CD8-positive, alpha-beta memory T cell (primary cell): ENCODE measurements at regions not wholly inside any gene's neighbourhood (a gene's known extent, or its start where the extent isn't known, plus 50 kb on each side); places are given as distances from the start of the nearest gene placed in this dataset.

Experiments
- CTCF ChIA-PET: fragments of 350-600 bp; sonication (Branson Sonifier 250); formaldehyde crosslinking; loops from one replicate; lab custom pipeline; 2021; ENCODE audit warnings: antibody characterized with exemption; lab: Charles Lee
- POLR2A ChIA-PET: fragments of 350-600 bp; sonication (Branson Sonifier 250); formaldehyde crosslinking; loops from one replicate; lab custom pipeline; 2021; ENCODE audit warnings: antibody characterized with exemption; lab: Charles Lee
- DNase-seq, 5 donors: peaks; one replicate each; pipeline versions ENCODE4 v3.0.0 to v3.0.0-alpha.2; 2020 to 2022; ENCODE audit warnings: mixed read lengths in 1 of 5
- H3K27ac ChIP-seq: one replicate; pipeline ENCODE4 v1.7.0; 2013; ENCODE audit warnings: low read depth, mild to moderate bottlenecking, low read length, moderate library complexity
- H3K27me3 ChIP-seq: 2 replicates; pipeline ENCODE4 v1.7.0; 2013; ENCODE audit warnings: low read length, mild to moderate bottlenecking; ENCODE audit not compliant: insufficient read depth, poor library complexity, severe bottlenecking
- H3K36me3 ChIP-seq: 2 replicates; pipeline ENCODE4 v1.7.0; 2013; ENCODE audit warnings: mild to moderate bottlenecking, low read length, moderate library complexity; ENCODE audit not compliant: insufficient read depth
- H3K4me1 ChIP-seq: 2 replicates; pipeline ENCODE4 v1.7.0; 2013; ENCODE audit warnings: mild to moderate bottlenecking, low read length, moderate library complexity; ENCODE audit not compliant: insufficient read depth
- H3K4me3 ChIP-seq: 2 replicates; pipeline ENCODE4 v1.7.0; 2013; ENCODE audit warnings: mild to moderate bottlenecking, low read length
- H3K9me3 ChIP-seq: 2 replicates; pipeline ENCODE4 v1.7.0; 2013; ENCODE audit warnings: mild to moderate bottlenecking, low read length
- H3K27ac Mint-ChIP-seq, 8 donors: one replicate each; pipeline ENCODE4 v1.8.0; 2020 to 2021; ENCODE audit warnings: mixed read lengths in 8 of 8, mild to moderate bottlenecking in 6 of 8, inconsistent platforms in 3 of 8, moderate library complexity in 3 of 8
- H3K27me3 Mint-ChIP-seq, 2 donors: one replicate each; pipeline ENCODE4 v1.8.0; 2020 to 2021; ENCODE audit warnings: mixed read lengths in 2 of 2, mild to moderate bottlenecking in 1 of 2, moderate library complexity in 1 of 2
- H3K36me3 Mint-ChIP-seq, 3 donors: one replicate each; pipeline ENCODE4 v1.8.0; 2020 to 2021; ENCODE audit warnings: mixed read lengths in 3 of 3, inconsistent platforms in 1 of 3, mild to moderate bottlenecking in 1 of 3
- H3K4me1 Mint-ChIP-seq, 3 donors: one replicate each; pipeline ENCODE4 v1.8.0; 2020 to 2021; ENCODE audit warnings: mixed read lengths in 3 of 3, inconsistent platforms in 1 of 3, mild to moderate bottlenecking in 1 of 3
- H3K4me3 Mint-ChIP-seq, 7 donors: one replicate each; pipeline ENCODE4 v1.8.0; 2020 to 2021; ENCODE audit warnings: mixed read lengths in 7 of 7, mild to moderate bottlenecking in 6 of 7, moderate library complexity in 4 of 7, inconsistent platforms in 2 of 7
- H3K9me3 Mint-ChIP-seq, 5 donors: one replicate each; pipeline ENCODE4 v1.8.0; 2020 to 2022; ENCODE audit warnings: mixed read lengths in 5 of 5, mild to moderate bottlenecking in 3 of 5, moderate library complexity in 2 of 5, inconsistent platforms in 1 of 5

DNA sequence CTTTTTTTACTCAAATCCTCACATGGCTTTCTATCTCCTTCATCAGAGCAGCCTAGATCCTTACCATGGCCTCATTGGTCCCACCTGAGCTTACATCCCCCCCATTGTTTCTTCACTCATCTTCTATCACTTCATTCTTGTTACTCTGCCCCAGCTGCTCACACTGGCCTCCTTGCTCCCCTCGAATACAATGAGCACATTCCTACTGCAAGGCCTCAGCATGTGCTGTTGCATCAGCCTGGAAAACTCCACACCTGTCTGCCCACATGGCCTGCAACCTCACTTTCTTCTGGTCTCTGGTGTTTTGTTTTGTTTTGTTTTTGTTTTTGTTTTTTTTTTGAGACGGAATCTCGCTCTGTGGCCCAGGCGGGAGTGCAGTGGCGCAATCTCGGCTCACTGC is 212.6 kb downstream of the TBX18 start:
- Histone ChIP-seq H3K4me3 (no peak overlapping the region), H3K27ac (no peak overlapping the region), H3K27me3 (no peaks in the 10 kb centered on the region), H3K9me3 (no peaks in the 10 kb centered on the region), H3K36me3 (no peaks in the 10 kb centered on the region), H3K4me1 (no peaks in the 10 kb centered on the region)
- no peaks in the 10 kb centered on the region for H3K4me1 Mint-ChIP-seq
- POLR2A ChIA-PET, result no interaction called here
- no peak overlapping the region for H3K4me3 Mint-ChIP-seq
- H3K27ac Mint-ChIP-seq, result no peak overlapping the region
- CTCF ChIA-PET, result no interaction called here
- no peaks in the 10 kb centered on the region for H3K27me3 Mint-ChIP-seq
- no peaks in the 10 kb centered on the region for H3K36me3 Mint-ChIP-seq
- H3K9me3 Mint-ChIP-seq, result peaks cover 0 to 5% (median 2%) of the 10 kb centered on the region in 5 donors
- DNase-seq, result no peak

DNA sequence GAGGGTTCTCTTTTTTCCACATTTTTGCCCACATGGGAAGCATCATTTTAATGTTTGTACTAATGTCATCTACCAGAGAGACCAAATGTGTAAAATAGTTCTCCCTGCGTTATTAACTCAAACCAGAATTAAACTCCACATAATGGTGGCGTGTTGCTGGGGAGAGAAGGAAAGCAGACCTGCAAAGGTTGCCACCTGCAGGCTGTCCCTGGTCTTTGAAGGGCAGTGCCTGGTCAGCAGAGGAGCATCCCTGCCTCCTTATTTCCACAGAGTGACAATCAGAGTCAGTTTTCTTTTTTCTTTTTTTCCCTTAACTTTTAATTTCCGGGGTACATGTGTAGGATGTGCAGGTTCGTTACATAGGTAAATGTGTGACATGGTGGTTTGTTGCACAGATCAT is 214.5 kb downstream of the TBX18 start:
- H3K9me3 ChIP-seq, result no peaks in the 10 kb centered on the region
- H3K4me1 Mint-ChIP-seq, result no peaks in the 10 kb centered on the region
- ChIA-PET POLR2A (no interaction called here), CTCF (no interaction called here)
- H3K4me1 ChIP-seq, result no peaks in the 10 kb centered on the region
- H3K27me3 ChIP-seq, result no peaks in the 10 kb centered on the region
- H3K27ac ChIP-seq, result no peak overlapping the region
- no peak overlapping the region for H3K27ac Mint-ChIP-seq
- H3K9me3 Mint-ChIP-seq, result peaks cover 0 to 5% (median 2%) of the 10 kb centered on the region in 5 donors
- H3K4me3 ChIP-seq, result no peak overlapping the region
- no peaks in the 10 kb centered on the region for H3K36me3 Mint-ChIP-seq
- H3K4me3 Mint-ChIP-seq, result no peak overlapping the region
- DNase-seq, result no peak
- H3K36me3 ChIP-seq, result no peaks in the 10 kb centered on the region
- H3K27me3 Mint-ChIP-seq, result no peaks in the 10 kb centered on the region

DNA sequence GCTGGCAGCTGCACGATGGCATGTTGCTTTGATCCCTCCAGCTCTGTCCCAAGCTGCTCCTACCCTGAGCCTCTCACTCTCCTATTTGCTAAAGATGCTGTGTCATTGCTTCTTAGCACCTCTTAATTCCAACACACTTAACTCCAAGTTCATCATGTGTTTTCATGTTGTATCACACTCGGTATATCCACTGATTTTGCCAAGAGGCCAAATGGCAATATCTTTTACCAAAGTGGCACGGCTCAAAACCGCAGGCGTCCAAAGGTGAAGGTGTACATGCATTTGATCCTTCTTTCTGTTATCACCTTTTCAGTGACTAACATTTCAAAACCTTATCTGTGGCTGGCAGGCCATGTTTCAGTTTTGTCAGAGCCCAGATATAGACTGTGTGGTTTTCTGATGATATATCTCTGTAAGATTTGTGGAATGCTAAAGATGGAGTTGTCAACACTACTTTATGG is 217.0 kb downstream of the TBX18 start:
- Histone ChIP-seq H3K4me1 (no peaks in the 10 kb centered on the region), H3K9me3 (no peaks in the 10 kb centered on the region), H3K36me3 (no peaks in the 10 kb centered on the region), H3K27me3 (no peaks in the 10 kb centered on the region), H3K27ac (no peak overlapping the region), H3K4me3 (no peak overlapping the region)
- Mint-ChIP-seq H3K27ac (no peak overlapping the region), H3K4me1 (no peaks in the 10 kb centered on the region), H3K4me3 (no peak overlapping the region), H3K27me3 (no peaks in the 10 kb centered on the region), H3K9me3 (peaks cover 0 to 5% (median 3%) of the 10 kb centered on the region in 5 donors), H3K36me3 (no peaks in the 10 kb centered on the region)
- CTCF ChIA-PET, result no interaction called here
- DNase-seq, result no peak
- POLR2A ChIA-PET, result interaction anchor here (0.6 kb wide), 1 partner anchor 13 kb away, joined by 3 read pairs; no protein-coding TSS in a partner anchor

DNA sequence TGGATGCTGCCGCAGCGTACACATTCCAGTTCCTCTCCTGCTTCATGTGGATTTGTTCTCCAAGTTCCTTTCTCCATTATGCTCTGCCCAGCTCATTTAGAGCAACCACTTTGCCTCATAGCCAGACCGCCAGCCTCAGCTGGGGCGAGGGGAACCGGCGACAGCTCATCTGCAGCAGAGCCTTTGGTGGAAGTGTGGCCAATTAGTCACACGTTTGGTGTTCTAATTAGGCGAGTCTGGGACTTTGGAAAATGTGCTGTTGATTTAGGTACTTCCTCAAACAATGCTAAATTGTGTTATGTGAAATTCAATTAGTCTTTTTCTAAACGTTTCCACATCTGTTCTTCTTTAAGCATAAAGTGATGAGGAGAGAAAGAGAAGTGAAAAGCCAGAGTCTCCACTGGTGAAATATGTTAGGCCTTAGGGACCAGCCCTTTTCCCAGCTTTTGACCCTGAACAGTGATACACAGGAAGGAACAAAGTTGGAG is 217.9 kb downstream of the TBX18 start:
- no peak overlapping the region for H3K4me3 ChIP-seq

DNA sequence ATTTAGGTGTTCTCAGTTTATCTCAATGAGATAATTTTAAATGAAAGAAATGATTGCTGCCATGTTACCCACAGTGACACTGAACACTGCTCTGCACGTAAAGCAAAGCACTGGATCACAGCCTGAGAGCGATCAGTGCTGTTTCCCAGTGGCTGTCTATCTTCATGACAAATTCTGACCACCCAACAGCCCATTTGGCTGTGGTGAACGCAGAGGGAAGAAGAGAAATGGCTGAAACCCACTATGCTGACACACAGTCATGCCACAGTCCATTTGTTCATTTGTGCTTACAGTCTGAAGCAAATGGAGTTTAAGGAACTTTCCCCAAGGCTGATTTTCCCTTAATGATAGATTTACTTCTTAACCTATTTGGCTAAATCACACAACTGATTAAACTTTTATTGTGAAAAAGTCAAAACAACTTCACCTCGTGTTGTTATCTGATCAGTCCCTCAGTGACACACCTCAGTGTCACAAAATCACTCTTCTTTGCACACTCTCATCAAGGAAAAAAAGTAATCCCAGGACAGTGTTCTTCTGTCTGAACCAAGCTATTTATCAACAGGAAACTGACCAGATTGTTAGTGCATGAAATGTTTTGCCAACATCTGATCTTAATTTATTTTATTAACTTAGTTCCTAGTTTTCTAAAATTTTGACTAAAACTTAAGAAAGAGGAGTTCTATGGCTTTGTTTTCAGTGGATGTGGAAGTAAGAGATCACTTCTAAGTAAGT is 225.1 kb downstream of the TBX18 start:
- Histone ChIP-seq H3K4me1 (no peaks in the 10 kb centered on the region), H3K27me3 (no peaks in the 10 kb centered on the region), H3K27ac (no peak overlapping the region), H3K9me3 (no peaks in the 10 kb centered on the region), H3K4me3 (no peak overlapping the region), H3K36me3 (no peaks in the 10 kb centered on the region)
- no peaks in the 10 kb centered on the region for H3K27me3 Mint-ChIP-seq
- H3K4me1 Mint-ChIP-seq, result no peaks in the 10 kb centered on the region
- ChIA-PET CTCF (no interaction called here), POLR2A (no interaction called here)
- H3K36me3 Mint-ChIP-seq, result no peaks in the 10 kb centered on the region
- no peak overlapping the region for H3K4me3 Mint-ChIP-seq
- no peak for DNase-seq
- peaks cover 2 to 4% (median 3%) of the 10 kb centered on the region in 5 donors for H3K9me3 Mint-ChIP-seq
- H3K27ac Mint-ChIP-seq, result no peak overlapping the region

More for the DNA sequence above, 217.9 kb downstream of the TBX18 start:
- no peak overlapping the region for H3K27ac Mint-ChIP-seq
- peaks cover 0 to 5% (median 2%) of the 10 kb centered on the region in 5 donors for H3K9me3 Mint-ChIP-seq
- Histone ChIP-seq H3K27ac (no peak overlapping the region), H3K9me3 (no peaks in the 10 kb centered on the region), H3K27me3 (no peaks in the 10 kb centered on the region), H3K36me3 (no peaks in the 10 kb centered on the region), H3K4me1 (no peaks in the 10 kb centered on the region)
- no peaks in the 10 kb centered on the region for H3K4me1 Mint-ChIP-seq
- no peaks in the 10 kb centered on the region for H3K27me3 Mint-ChIP-seq
- no peaks in the 10 kb centered on the region for H3K36me3 Mint-ChIP-seq
- CTCF ChIA-PET, result no interaction called here
- DNase-seq, result no peak
- H3K4me3 Mint-ChIP-seq, result no peak overlapping the region
- POLR2A ChIA-PET, result no interaction called here

DNA sequence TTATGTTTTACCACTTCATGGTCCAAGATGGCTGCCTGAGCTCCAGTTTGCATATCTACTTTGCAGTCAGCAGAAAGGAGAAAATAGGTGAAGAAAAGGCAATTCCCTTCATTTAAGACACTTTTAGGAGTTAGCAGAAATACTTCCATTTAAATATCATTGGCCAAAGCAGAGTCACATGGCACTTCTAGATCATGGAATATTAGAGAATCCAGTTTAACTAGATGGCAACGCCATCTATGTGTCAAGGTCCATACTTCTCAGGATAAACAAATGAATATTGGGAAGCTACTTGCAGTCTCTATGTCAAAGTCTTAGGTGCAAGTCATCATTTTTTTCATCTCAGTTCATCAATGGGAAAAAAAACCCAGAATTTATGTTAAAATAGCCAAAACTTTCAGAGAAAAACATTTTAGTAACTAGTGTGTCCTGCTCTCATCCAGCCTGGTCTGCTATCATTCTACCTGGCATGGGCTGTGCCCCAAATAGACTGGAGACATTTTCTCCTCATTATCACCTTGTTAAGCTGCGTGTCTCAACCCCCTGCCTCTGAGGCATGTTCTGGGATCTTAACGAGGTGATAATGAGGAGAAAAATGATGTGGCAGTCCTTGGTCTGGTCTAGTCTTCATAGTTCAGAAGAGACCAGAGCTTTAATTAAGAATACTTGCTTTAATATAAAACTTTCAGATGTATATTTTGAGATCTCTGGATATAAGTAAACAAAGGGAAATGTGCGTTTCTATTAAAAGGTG is 227.3 kb downstream of the TBX18 start:
- no peaks in the 10 kb centered on the region for H3K36me3 Mint-ChIP-seq
- peaks cover 0 to 11% (median 2%) of the 10 kb centered on the region in 5 donors for H3K9me3 Mint-ChIP-seq
- no peak overlapping the region for H3K27ac Mint-ChIP-seq
- no peaks in the 10 kb centered on the region for H3K27me3 Mint-ChIP-seq
- no peaks in the 10 kb centered on the region for H3K27me3 ChIP-seq
- H3K36me3 ChIP-seq, result no peaks in the 10 kb centered on the region
- CTCF ChIA-PET, result no interaction called here
- no peaks in the 10 kb centered on the region for H3K9me3 ChIP-seq
- H3K4me3 Mint-ChIP-seq, result peak overlapping the region in 1 of 7 donors; percentile 18
- POLR2A ChIA-PET, result no interaction called here
- no peak overlapping the region for H3K4me3 ChIP-seq
- H3K4me1 Mint-ChIP-seq, result no peaks in the 10 kb centered on the region
- no peaks in the 10 kb centered on the region for H3K4me1 ChIP-seq
- H3K27ac ChIP-seq, result no peak overlapping the region
- DNase-seq, result no peak

DNA sequence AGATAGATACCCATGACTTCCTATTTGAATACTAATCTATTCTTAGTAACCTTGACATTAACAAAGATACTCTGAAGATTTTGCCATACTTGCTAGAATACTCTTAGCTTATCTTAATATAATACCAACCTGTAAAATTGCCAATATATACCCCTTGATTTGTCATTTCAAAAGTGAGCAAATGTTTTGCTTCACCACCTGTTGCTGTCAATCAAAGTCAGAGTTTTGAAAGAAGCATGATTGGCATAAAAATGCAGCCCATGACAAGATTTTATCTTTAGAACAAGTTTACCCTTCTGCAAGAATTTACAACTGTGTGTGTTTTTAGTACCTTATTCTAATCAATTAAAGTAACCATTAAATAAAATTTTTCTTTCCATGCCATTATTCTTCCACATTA is 236.2 kb downstream of the TBX18 start:
- no peak overlapping the region for H3K4me3 Mint-ChIP-seq
- no peaks in the 10 kb centered on the region for H3K27me3 ChIP-seq

DNA sequence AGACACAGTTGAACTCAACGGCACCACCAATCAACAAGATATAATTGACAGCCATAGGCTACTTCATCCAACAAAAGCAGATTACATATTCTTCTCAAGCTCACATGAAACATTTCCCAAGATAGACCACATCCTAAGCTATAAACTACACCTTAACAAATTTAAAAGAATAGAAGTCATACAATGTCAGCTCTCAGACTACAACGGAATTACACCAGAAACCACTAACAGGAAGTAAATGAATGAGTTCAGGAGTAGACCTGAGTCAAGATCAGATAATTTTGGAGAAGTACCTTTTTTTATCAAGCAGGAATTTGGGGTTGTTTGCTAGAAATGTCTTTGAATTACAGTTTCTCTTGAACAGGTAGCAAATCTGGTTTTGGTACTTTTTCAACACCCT is 237.8 kb downstream of the TBX18 start:
- H3K4me1 ChIP-seq, result no peaks in the 10 kb centered on the region
- H3K27me3 ChIP-seq, result no peaks in the 10 kb centered on the region
- H3K27ac ChIP-seq, result no peak overlapping the region
- H3K4me3 Mint-ChIP-seq, result no peak overlapping the region
- H3K36me3 Mint-ChIP-seq, result no peaks in the 10 kb centered on the region
- H3K36me3 ChIP-seq, result no peaks in the 10 kb centered on the region
- POLR2A ChIA-PET, result no interaction called here
- no peaks in the 10 kb centered on the region for H3K27me3 Mint-ChIP-seq
- H3K9me3 ChIP-seq, result no peaks in the 10 kb centered on the region
- peaks cover 0 to 16% (median 2%) of the 10 kb centered on the region in 5 donors for H3K9me3 Mint-ChIP-seq
- H3K27ac Mint-ChIP-seq, result no peak overlapping the region
- no peaks in the 10 kb centered on the region for H3K4me1 Mint-ChIP-seq
- CTCF ChIA-PET, result no interaction called here
- DNase-seq, result no peak
- H3K4me3 ChIP-seq, result no peak overlapping the region

More for the DNA sequence above, 236.2 kb downstream of the TBX18 start:
- Histone ChIP-seq H3K4me1 (no peaks in the 10 kb centered on the region), H3K27ac (no peak overlapping the region), H3K9me3 (no peaks in the 10 kb centered on the region), H3K36me3 (no peaks in the 10 kb centered on the region), H3K4me3 (no peak overlapping the region)
- Mint-ChIP-seq H3K4me1 (no peaks in the 10 kb centered on the region), H3K36me3 (no peaks in the 10 kb centered on the region), H3K27ac (no peak overlapping the region), H3K27me3 (no peaks in the 10 kb centered on the region), H3K9me3 (peaks cover 0 to 28% (median 2%) of the 10 kb centered on the region in 5 donors)
- DNase-seq, result no peak
- ChIA-PET CTCF (no interaction called here), POLR2A (no interaction called here)
